ENCODE measurements at regions not wholly inside any gene's neighbourhood (a gene's known extent, or its start where the extent isn't known, plus 50 kb on each side); places are given as distances from the start of the nearest gene placed in this dataset.
A peak's percentile ranks its signal among the peaks of the same experiment; 100 is the strongest.

DNA sequence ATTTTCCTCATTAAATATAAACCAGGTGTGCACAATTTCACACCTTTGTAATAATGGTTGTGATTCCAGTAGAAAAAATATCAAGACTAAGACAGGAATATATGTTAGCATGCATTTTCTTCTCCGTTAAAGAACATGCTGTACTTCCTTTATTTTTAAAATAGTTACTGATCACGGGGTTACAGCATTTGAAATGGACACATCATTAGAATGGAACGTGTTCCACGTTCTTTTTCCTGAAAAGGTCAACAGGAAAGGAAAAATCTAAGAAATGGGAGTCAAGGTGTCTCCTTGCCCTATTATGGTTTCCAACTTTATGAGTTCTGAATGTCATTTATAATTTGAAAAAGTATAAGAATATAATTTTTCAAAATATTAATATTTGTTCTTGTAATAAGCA is 1325.7 kb downstream of the SLC16A7 start:
- Histone ChIP-seq H3K9ac (ENCODE audit: low read depth, low read length) (no peak overlapping the region), H3K27me3 (ENCODE audit: control insufficient read depth, insufficient read depth, low read length) (no peaks in the 10 kb centered on the region), H3K36me3 (ENCODE audit: control insufficient read depth, insufficient read depth, low read length) (no peaks in the 10 kb centered on the region), H3K4me3 (ENCODE audit: low read depth, low read length) (no peak overlapping the region), H3K4me1 (ENCODE audit: control insufficient read depth, insufficient read depth, low read length) (no peaks in the 10 kb centered on the region), H3K9me3 (ENCODE audit: control insufficient read depth, insufficient read depth, low read length) (no peaks in the 10 kb centered on the region), H3K27ac (ENCODE audit: low read depth, low read length) (no peak overlapping the region)

DNA sequence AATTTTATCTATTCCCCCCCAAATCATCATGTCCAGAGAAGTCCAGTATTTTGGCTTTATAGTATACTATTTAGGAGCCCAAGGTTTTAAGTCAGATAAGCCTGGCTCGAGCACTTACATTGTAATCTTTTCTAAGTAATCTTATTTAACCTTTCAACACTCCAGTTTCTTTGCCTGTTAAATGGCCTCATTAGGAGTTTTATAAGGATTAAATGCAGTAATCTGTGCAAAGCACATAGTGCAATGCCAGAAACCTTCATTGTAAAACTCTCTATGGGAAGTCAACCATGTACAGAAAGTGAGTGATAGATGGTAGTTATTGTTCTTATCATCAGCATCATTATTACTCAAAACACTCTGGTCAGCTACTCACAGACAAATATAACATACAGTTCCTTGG is 1330.4 kb downstream of the SLC16A7 start:
- Histone ChIP-seq H3K9me3 (ENCODE audit: control insufficient read depth, insufficient read depth, low read length) (no peaks in the 10 kb centered on the region), H3K36me3 (ENCODE audit: control insufficient read depth, insufficient read depth, low read length) (no peaks in the 10 kb centered on the region), H3K9ac (ENCODE audit: low read depth, low read length) (no peak overlapping the region), H3K27ac (ENCODE audit: low read depth, low read length) (no peak overlapping the region), H3K4me1 (ENCODE audit: control insufficient read depth, insufficient read depth, low read length) (no peaks in the 10 kb centered on the region), H3K4me3 (ENCODE audit: low read depth, low read length) (no peak overlapping the region), H3K27me3 (ENCODE audit: control insufficient read depth, insufficient read depth, low read length) (no peaks in the 10 kb centered on the region)

DNA sequence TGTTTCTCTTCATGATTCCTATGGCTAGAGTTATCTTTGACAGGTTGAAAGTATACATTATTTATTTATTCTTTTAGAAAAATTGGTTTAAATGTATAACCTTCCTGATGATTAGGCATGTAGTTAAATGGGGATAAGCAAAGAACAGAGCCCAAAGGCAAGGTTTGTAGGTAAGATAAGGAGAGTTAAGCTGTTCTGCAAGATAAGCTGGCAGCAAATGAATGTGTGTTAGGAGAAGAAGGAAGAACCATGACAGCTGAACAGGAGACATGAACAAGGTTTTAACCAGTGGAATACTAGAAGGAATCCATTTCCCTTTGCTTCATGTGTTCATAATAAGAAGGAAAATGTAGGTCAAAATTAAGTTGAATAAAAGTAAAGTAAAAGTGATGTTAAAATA is 1330.1 kb upstream of the USP15 start:
- Histone ChIP-seq H3K27ac (ENCODE audit: low read depth, low read length) (no peak overlapping the region), H3K4me3 (ENCODE audit: low read depth, low read length) (no peak overlapping the region), H3K9ac (ENCODE audit: low read depth, low read length) (no peak overlapping the region), H3K36me3 (ENCODE audit: control insufficient read depth, insufficient read depth, low read length) (no peaks in the 10 kb centered on the region), H3K4me1 (ENCODE audit: control insufficient read depth, insufficient read depth, low read length) (no peaks in the 10 kb centered on the region), H3K9me3 (ENCODE audit: control insufficient read depth, insufficient read depth, low read length) (no peaks in the 10 kb centered on the region), H3K27me3 (ENCODE audit: control insufficient read depth, insufficient read depth, low read length) (no peaks in the 10 kb centered on the region)

DNA sequence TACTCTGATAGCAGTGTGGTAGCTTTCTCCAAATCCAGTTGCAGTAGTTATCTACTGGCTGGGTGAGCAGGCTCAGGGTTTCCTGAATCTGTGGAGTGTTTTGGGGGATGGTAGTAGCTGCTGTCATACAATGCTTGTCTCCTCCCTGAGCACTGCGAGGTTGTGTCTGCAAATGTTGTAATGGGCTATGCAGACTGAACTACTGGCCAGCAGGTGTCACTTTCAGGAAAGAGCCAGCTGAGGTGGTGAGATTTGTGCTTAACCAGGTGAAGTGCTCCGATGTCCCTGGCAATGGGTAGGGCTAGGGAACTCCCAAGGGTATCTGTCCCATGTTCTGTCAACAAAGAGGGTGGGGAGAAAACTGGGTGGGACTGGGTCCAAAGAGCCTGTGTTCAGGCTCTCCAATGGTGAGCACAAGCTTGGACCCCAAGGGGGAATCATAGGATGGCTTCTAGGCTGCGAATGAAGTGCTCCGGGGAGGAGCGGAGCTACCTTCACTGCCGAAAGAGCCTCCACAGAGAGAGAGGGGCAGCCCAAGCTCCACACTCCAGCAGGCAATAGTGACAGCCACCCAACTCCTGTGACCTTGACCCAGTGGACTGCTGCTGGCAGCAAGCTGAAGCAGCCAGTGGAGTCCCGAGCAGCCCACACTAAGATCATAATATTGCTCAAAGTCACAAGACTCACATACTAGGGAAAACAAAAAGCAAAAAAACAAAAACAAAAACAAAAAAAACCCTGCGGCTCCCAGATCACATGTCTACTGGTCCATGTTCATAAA is 1324.0 kb upstream of the USP15 start:
- H3K9me3 ChIP-seq (ENCODE audit: control insufficient read depth, insufficient read depth, low read length): no peaks in the 10 kb centered on the region
- no peak overlapping the region for H3K4me3 ChIP-seq (ENCODE audit: low read depth, low read length)

DNA sequence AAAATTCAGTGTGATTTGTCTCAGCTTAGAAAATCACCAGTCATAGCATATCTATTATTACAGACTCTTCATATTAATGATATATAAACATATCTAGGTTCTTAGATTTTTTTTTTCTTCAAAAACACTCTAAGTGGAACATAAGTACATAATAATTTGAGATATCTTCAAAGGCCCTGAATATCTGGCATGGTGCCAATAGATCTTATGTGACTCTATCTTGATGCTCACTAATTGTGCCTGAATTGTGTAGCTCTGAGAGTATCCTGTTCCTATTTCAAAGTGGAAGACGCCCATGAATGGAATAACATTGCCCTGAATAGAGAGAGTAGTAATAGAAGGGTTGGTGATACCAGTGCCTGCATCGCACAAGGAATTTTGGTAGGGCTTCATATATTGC is 1312.7 kb upstream of the USP15 start:
- H3K4me1 ChIP-seq (ENCODE audit: control insufficient read depth, insufficient read depth, low read length): no peaks in the 10 kb centered on the region
- H3K36me3 ChIP-seq (ENCODE audit: control insufficient read depth, insufficient read depth, low read length): no peaks in the 10 kb centered on the region
- H3K9me3 ChIP-seq (ENCODE audit: control insufficient read depth, insufficient read depth, low read length): no peaks in the 10 kb centered on the region
- no peak overlapping the region for H3K4me3 ChIP-seq (ENCODE audit: low read depth, low read length)
- no peak overlapping the region for H3K9ac ChIP-seq (ENCODE audit: low read depth, low read length)
- no peak overlapping the region for H3K27ac ChIP-seq (ENCODE audit: low read depth, low read length)
- H3K27me3 ChIP-seq (ENCODE audit: control insufficient read depth, insufficient read depth, low read length): no peaks in the 10 kb centered on the region

More for the DNA sequence above, 1324.0 kb upstream of the USP15 start:
- Histone ChIP-seq H3K4me1 (ENCODE audit: control insufficient read depth, insufficient read depth, low read length) (no peaks in the 10 kb centered on the region), H3K36me3 (ENCODE audit: control insufficient read depth, insufficient read depth, low read length) (no peaks in the 10 kb centered on the region), H3K27ac (ENCODE audit: low read depth, low read length) (no peak overlapping the region), H3K9ac (ENCODE audit: low read depth, low read length) (no peak overlapping the region), H3K27me3 (ENCODE audit: control insufficient read depth, insufficient read depth, low read length) (no peaks in the 10 kb centered on the region)

DNA sequence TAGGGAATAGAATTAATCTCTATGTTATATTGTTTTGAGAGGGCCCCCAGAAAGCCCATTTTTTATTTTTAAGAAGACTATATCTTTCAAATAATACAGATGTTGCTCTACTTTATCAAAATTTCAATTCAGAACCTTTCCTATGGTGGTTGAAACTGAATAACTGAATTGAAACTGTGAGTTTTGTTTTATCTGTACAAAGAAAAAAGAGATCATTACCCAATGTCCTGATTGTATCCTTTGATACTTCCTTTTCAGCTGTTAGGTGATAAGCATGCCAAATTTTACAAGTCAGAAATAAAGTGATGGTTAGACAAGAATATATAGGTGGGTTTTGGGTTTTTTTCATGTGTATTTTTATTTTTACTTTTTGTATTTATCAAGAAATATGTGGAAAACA is 1293.1 kb upstream of the USP15 start:
- Histone ChIP-seq H3K9me3 (ENCODE audit: control insufficient read depth, insufficient read depth, low read length) (no peaks in the 10 kb centered on the region), H3K9ac (ENCODE audit: low read depth, low read length) (no peak overlapping the region), H3K27ac (ENCODE audit: low read depth, low read length) (no peak overlapping the region), H3K4me3 (ENCODE audit: low read depth, low read length) (no peak overlapping the region), H3K36me3 (ENCODE audit: control insufficient read depth, insufficient read depth, low read length) (no peaks in the 10 kb centered on the region), H3K4me1 (ENCODE audit: control insufficient read depth, insufficient read depth, low read length) (no peaks in the 10 kb centered on the region), H3K27me3 (ENCODE audit: control insufficient read depth, insufficient read depth, low read length) (no peaks in the 10 kb centered on the region)

DNA sequence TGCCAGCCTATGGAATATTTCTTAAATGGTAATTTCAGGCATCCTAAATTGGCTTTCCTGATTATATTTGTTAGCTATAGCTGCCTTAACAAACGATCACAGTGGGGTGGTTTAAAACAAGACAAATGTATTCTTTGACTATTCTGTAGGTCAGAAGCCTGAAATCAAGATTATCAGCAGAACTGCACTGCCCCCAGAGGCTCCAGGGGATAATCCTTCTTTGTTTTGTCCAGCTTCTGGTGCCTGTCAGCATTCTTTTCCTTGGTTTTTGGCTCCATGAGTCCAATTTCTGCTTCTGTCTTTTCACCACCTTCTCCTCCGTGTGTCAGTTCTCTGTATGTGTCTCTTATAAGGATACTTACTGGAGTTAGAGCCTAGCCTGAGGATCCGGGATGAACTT is 1282.2 kb upstream of the USP15 start:
- Histone ChIP-seq H3K36me3 (ENCODE audit: control insufficient read depth, insufficient read depth, low read length) (no peaks in the 10 kb centered on the region), H3K27me3 (ENCODE audit: control insufficient read depth, insufficient read depth, low read length) (no peaks in the 10 kb centered on the region), H3K9ac (ENCODE audit: low read depth, low read length) (no peak overlapping the region), H3K27ac (ENCODE audit: low read depth, low read length) (no peak overlapping the region), H3K4me3 (ENCODE audit: low read depth, low read length) (no peak overlapping the region), H3K9me3 (ENCODE audit: control insufficient read depth, insufficient read depth, low read length) (peaks cover 3% of the 10 kb centered on the region; the same call in 1 of the 2 replicates), H3K4me1 (ENCODE audit: control insufficient read depth, insufficient read depth, low read length) (peaks cover 16% of the 10 kb centered on the region)

DNA sequence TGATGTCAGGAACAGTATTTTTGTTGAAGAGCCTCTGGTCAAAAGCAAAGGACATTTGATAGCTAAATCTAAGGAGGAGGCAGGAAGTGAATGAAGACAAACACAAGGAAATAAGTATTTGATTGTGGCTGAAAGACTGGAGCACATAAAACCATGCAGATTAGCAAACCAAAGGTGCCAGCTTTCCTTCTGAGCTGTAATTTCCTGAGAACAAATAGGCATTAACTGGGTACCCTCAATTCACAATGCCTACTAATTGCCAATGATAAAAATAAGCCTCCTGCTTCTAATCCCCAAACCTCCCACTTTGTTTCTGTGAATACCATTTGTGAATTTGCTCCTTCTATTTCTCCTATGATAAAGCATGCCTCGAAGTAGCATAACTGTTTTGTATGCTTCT is 1279.6 kb upstream of the USP15 start:
- H3K27ac ChIP-seq (ENCODE audit: low read depth, low read length): peak overlapping the region; percentile 49
- no peak overlapping the region for H3K4me3 ChIP-seq (ENCODE audit: low read depth, low read length)
- peaks cover 8% of the 10 kb centered on the region for H3K9me3 ChIP-seq (ENCODE audit: control insufficient read depth, insufficient read depth, low read length)
- H3K4me1 ChIP-seq (ENCODE audit: control insufficient read depth, insufficient read depth, low read length): peaks cover 16% of the 10 kb centered on the region
- H3K9ac ChIP-seq (ENCODE audit: low read depth, low read length): no peak overlapping the region
- H3K36me3 ChIP-seq (ENCODE audit: control insufficient read depth, insufficient read depth, low read length): no peaks in the 10 kb centered on the region
- H3K27me3 ChIP-seq (ENCODE audit: control insufficient read depth, insufficient read depth, low read length): no peaks in the 10 kb centered on the region

DNA sequence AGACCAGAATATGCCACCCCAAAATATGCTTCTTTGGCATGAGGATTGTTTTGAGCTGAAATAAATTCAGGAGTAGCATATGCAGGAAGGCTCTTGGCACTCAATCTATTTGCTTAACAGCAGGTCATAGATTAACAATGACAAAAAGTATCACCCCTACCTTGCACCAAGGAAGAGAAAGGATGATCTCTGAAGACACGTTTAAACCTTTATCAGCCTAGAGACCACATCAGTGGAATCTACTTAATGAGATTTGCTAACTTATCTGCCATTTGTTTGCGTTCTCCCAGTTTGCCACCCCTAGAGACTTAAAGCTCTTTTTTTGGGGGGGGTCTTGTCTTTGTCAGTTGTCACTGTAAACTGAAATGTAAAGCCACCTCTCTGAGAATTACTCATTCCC is 1278.7 kb upstream of the USP15 start:
- H3K27me3 ChIP-seq (ENCODE audit: control insufficient read depth, insufficient read depth, low read length): no peaks in the 10 kb centered on the region
- no peak overlapping the region for H3K9ac ChIP-seq (ENCODE audit: low read depth, low read length)
- peaks cover 16% of the 10 kb centered on the region for H3K4me1 ChIP-seq (ENCODE audit: control insufficient read depth, insufficient read depth, low read length)
- H3K4me3 ChIP-seq (ENCODE audit: low read depth, low read length): no peak overlapping the region
- H3K27ac ChIP-seq (ENCODE audit: low read depth, low read length): no peak overlapping the region
- no peaks in the 10 kb centered on the region for H3K36me3 ChIP-seq (ENCODE audit: control insufficient read depth, insufficient read depth, low read length)
- peaks cover 8% of the 10 kb centered on the region for H3K9me3 ChIP-seq (ENCODE audit: control insufficient read depth, insufficient read depth, low read length)

DNA sequence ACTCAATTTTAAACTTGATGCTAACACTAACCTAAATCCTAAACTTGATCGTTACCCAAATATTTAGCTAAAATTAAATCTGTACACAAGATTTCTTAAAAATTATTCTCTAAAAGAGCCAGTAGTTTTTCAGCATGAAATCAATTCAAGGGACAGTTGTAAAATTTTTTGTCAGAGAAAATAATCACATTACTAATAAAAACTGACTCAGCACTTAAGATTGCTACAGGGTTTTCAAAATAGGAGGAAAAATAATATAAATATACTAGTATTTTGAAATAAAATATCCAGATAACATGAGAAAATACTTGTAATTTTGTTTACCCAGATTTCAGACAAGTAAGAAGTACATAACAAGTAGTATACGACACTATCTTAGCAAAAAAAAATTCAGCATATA is 1268.1 kb upstream of the USP15 start:
- Histone ChIP-seq H3K4me3 (ENCODE audit: low read depth, low read length) (no peak overlapping the region), H3K27me3 (ENCODE audit: control insufficient read depth, insufficient read depth, low read length) (no peaks in the 10 kb centered on the region), H3K36me3 (ENCODE audit: control insufficient read depth, insufficient read depth, low read length) (no peaks in the 10 kb centered on the region), H3K4me1 (ENCODE audit: control insufficient read depth, insufficient read depth, low read length) (no peaks in the 10 kb centered on the region), H3K9ac (ENCODE audit: low read depth, low read length) (no peak overlapping the region), H3K9me3 (ENCODE audit: control insufficient read depth, insufficient read depth, low read length) (no peaks in the 10 kb centered on the region), H3K27ac (ENCODE audit: low read depth, low read length) (no peak overlapping the region)

DNA sequence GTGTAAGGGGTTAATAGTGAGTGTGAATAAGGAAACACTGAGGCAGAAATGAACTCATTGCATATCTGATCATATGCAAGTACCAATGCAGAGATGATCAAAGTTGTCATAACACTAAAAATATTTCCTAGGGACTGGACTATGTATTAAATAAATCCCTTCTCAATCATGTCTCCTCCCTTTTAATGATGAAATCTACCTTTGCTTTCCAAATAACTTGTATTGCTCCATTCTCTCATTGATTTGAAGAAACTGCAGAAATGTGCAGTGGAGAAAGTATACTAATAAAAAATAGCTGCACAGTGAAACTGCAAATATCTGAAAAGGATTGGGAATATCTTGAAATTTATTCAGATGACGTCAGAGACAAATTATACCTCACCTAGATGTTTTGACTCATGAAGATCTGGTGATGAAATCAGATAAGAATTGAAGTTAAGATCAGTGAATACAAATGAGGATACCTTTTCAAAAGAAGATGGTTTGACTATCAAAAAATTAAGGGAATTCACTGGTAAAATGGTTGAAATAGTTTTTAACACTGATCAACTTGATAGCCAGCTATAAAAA is 1264.9 kb upstream of the USP15 start:
- no peak overlapping the region for H3K27ac ChIP-seq (ENCODE audit: low read depth, low read length)
- no peaks in the 10 kb centered on the region for H3K4me1 ChIP-seq (ENCODE audit: control insufficient read depth, insufficient read depth, low read length)
- H3K27me3 ChIP-seq (ENCODE audit: control insufficient read depth, insufficient read depth, low read length): no peaks in the 10 kb centered on the region
- H3K9ac ChIP-seq (ENCODE audit: low read depth, low read length): no peak overlapping the region
- H3K4me3 ChIP-seq (ENCODE audit: low read depth, low read length): no peak overlapping the region
- no peaks in the 10 kb centered on the region for H3K9me3 ChIP-seq (ENCODE audit: control insufficient read depth, insufficient read depth, low read length)
- no peaks in the 10 kb centered on the region for H3K36me3 ChIP-seq (ENCODE audit: control insufficient read depth, insufficient read depth, low read length)
